ENCODE measurements at regions not wholly inside any gene's neighbourhood (a gene's known extent, or its start where the extent isn't known, plus 50 kb on each side); places are given as distances from the start of the nearest gene placed in this dataset.
"Not testable (repeated sequence)": the region's sequence is repeated elsewhere in the genome, so short reads cannot be mapped to it uniquely, and the experiment has no call there.

- in situ Hi-C loops (cut with MboI; ENCODE audit: low sequenced_read_pairs, unreplicated experiment), result no loop called here
- no peak for TF ChIP-seq CTCF (IDR thresholded peaks at IDR 0.05; ENCODE audit: borderline replicate concordance, control extremely low read depth, extremely low read depth, insufficient read depth, missing control alignments)
- DNase-seq (ENCODE audit: low spot score), result no peak
Observed at GRCh38 chr6:131470534-131470933, 102.5 kb upstream of the ARG1 start.

- in situ Hi-C loops (cut with MboI; ENCODE audit: low sequenced_read_pairs, unreplicated experiment), result no loop called here
- TF ChIP-seq CTCF (IDR thresholded peaks at IDR 0.05; ENCODE audit: borderline replicate concordance, control extremely low read depth, extremely low read depth, insufficient read depth, missing control alignments), result no peak
Observed at GRCh38 chr6:131471331-131471730, 101.7 kb upstream of the ARG1 start.

GRCh38 chr6:131473303-131473702 is 99.7 kb upstream of the ARG1 start:
- DNase-seq (ENCODE audit: low spot score); in situ Hi-C loops (cut with MboI; ENCODE audit: low sequenced_read_pairs, unreplicated experiment): not testable (repeated sequence)

More at GRCh38 chr6:131471331-131471730, 101.7 kb upstream of the ARG1 start:
- DNase-seq (ENCODE audit: low spot score), result no peak

GRCh38 chr6:131476362-131476761 is 96.7 kb upstream of the ARG1 start:
- no peak for DNase-seq (ENCODE audit: low spot score)
- in situ Hi-C loops (cut with MboI; ENCODE audit: low sequenced_read_pairs, unreplicated experiment), result no loop called here
- no peak for TF ChIP-seq CTCF (IDR thresholded peaks at IDR 0.05; ENCODE audit: borderline replicate concordance, control extremely low read depth, extremely low read depth, insufficient read depth, missing control alignments)

- not testable (repeated sequence) for DNase-seq (ENCODE audit: low spot score)
Observed at GRCh38 chr6:131478740-131479211, 94.2 kb upstream of the ARG1 start.

GRCh38 chr6:131486608-131487007 is 86.4 kb upstream of the ARG1 start:
- TF ChIP-seq CTCF (IDR thresholded peaks at IDR 0.05; ENCODE audit: borderline replicate concordance, control extremely low read depth, extremely low read depth, insufficient read depth, missing control alignments), result no peak
- DNase-seq (ENCODE audit: low spot score), result no peak
- in situ Hi-C loops (cut with MboI; ENCODE audit: low sequenced_read_pairs, unreplicated experiment), result no loop called here

More at GRCh38 chr6:131478740-131479211, 94.2 kb upstream of the ARG1 start:
- in situ Hi-C loops (cut with MboI; ENCODE audit: low sequenced_read_pairs, unreplicated experiment), result not testable (repeated sequence)

- in situ Hi-C loops (cut with MboI; ENCODE audit: low sequenced_read_pairs, unreplicated experiment), result no loop called here
- no peak for TF ChIP-seq CTCF (IDR thresholded peaks at IDR 0.05; ENCODE audit: borderline replicate concordance, control extremely low read depth, extremely low read depth, insufficient read depth, missing control alignments)
- DNase-seq (ENCODE audit: low spot score), result no peak
Observed at GRCh38 chr6:131488780-131489179, 84.2 kb upstream of the ARG1 start.

- in situ Hi-C loops (cut with MboI; ENCODE audit: low sequenced_read_pairs, unreplicated experiment), result no loop called here
- no peak for TF ChIP-seq CTCF (IDR thresholded peaks at IDR 0.05; ENCODE audit: borderline replicate concordance, control extremely low read depth, extremely low read depth, insufficient read depth, missing control alignments)
- no peak for DNase-seq (ENCODE audit: low spot score)
Observed at GRCh38 chr6:131490441-131490840, 82.6 kb upstream of the ARG1 start.
